Neural cell (in vitro differentiated cells): ENCODE measurements at regions not wholly inside any gene's neighbourhood (a gene's known extent, or its start where the extent isn't known, plus 50 kb on each side); places are given as distances from the start of the nearest gene placed in this dataset.

ENCODE experiments used
- H2AFZ ChIP-seq: fragments of 200-600, 300-800 bp; sonication (generic), shearing (Covaris generic); 2 replicates; pipeline ENCODE4 v1.6.0; 2014; ENCODE audit warnings: low read depth, mild to moderate bottlenecking, antibody characterized with exemption, low read length, moderate library complexity
- H3F3A ChIP-seq: fragments of 200-600 bp; shearing (Covaris generic); 2 replicates; pipeline ENCODE4 v1.6.1; 2016; ENCODE audit warnings: mild to moderate bottlenecking, moderate library complexity, mixed read lengths, antibody characterized with exemption, low read length; ENCODE audit not compliant: insufficient read depth, poor library complexity, severe bottlenecking
- H3K27ac ChIP-seq: fragments of 200-600, 300-800 bp; sonication (generic), shearing (Covaris generic); 2 replicates; pipeline ENCODE4 v1.5.1; 2014; ENCODE audit warnings: mild to moderate bottlenecking, low read length, moderate library complexity
- H3K27me3 ChIP-seq: fragments of 300-800, 200-600 bp; sonication (generic), shearing (Covaris generic); 2 replicates; pipeline ENCODE4 v1.6.0; 2014; ENCODE audit warnings: mild to moderate bottlenecking, low read depth, low read length, moderate library complexity; ENCODE audit not compliant: insufficient read depth
- H3K36me3 ChIP-seq: fragments of 300-800, 200-600 bp; sonication (generic), shearing (Covaris generic); 2 replicates; pipeline ENCODE4 v1.5.1; 2014; ENCODE audit warnings: mild to moderate bottlenecking, antibody characterized with exemption, low read length, moderate library complexity; ENCODE audit not compliant: insufficient read depth
- H3K4me2 ChIP-seq: fragments of 300-800, 200-600 bp; sonication (generic), shearing (Covaris generic); 2 replicates; pipeline ENCODE4 v1.6.0; 2014; ENCODE audit warnings: mild to moderate bottlenecking, low read length
- H3K4me3 ChIP-seq: fragments of 300-800, 200-600 bp; sonication (generic), shearing (Covaris generic); 2 replicates; pipeline ENCODE4 v1.5.1; 2014; ENCODE audit warnings: mild to moderate bottlenecking, low read length, moderate library complexity
- H3K79me2 ChIP-seq: fragments of 200-600 bp; shearing (Covaris generic); replicated peaks from 2 replicates; pipeline ENCODE4 v1.6.0; 2014; ENCODE audit warnings: mild to moderate bottlenecking, low read length, moderate library complexity; ENCODE audit not compliant: insufficient read depth
- H3K9ac ChIP-seq: fragments of 300-800, 200-600 bp; sonication (generic), shearing (Covaris generic); 2 replicates; pipeline ENCODE4 v1.6.1; 2016; ENCODE audit warnings: mild to moderate bottlenecking, low read length, mixed read lengths
- H3K9me2 ChIP-seq: fragments of 200-600 bp; shearing (Covaris generic); 2 replicates; pipeline ENCODE4 v1.6.1; 2016; ENCODE audit warnings: mild to moderate bottlenecking, low read length, mixed read lengths; ENCODE audit not compliant: insufficient read depth
- H3K9me3 ChIP-seq: fragments of 200-600, 300-800 bp; sonication (generic), shearing (Covaris generic); 2 replicates; pipeline ENCODE4 v1.6.1; 2016; ENCODE audit warnings: mild to moderate bottlenecking, mixed run types, low read length, moderate library complexity, mixed read lengths
- H4K20me1 ChIP-seq: fragments of 200-600 bp; shearing (Covaris generic); 2 replicates; pipeline ENCODE4 v1.6.1; 2016; ENCODE audit warnings: mild to moderate bottlenecking, mixed run types; ENCODE audit not compliant: insufficient read depth
- EP300 ChIP-seq: fragments of 450-650 bp; conservative IDR thresholded peaks from 2 replicates; pipeline ENCODE4 v1.6.1; 2014; ENCODE audit warnings: antibody characterized with exemption, mild to moderate bottlenecking, moderate library complexity; ENCODE audit not compliant: poor library complexity, severe bottlenecking
- EZH2 ChIP-seq: fragments of 200-600, 300-800 bp; shearing (Covaris generic), sonication (generic); IDR thresholded peaks from 2 replicates; pipeline ENCODE4 v1.6.1; 2014; ENCODE audit warnings: antibody characterized with exemption, low read length, borderline replicate concordance, mild to moderate bottlenecking; ENCODE audit not compliant: insufficient read depth, poor library complexity, severe bottlenecking
- MXI1 ChIP-seq: fragments of 450-650 bp; conservative IDR thresholded peaks from 2 replicates; pipeline ENCODE4 v1.6.1; 2014; ENCODE audit warnings: antibody characterized with exemption, mild to moderate bottlenecking; ENCODE audit not compliant: poor library complexity, severe bottlenecking
- POLR2AphosphoS5 ChIP-seq: IDR thresholded peaks from 2 replicates; pipeline ENCODE4 v1.6.1; 2012
- RAD21 ChIP-seq: fragments of 450-650 bp; conservative IDR thresholded peaks from 2 replicates; pipeline ENCODE4 v1.6.1; 2014; ENCODE audit warnings: antibody characterized with exemption, mild to moderate bottlenecking, moderate library complexity
- SMC3 ChIP-seq: fragments of 450-650 bp; conservative IDR thresholded peaks from 2 replicates; pipeline ENCODE4 v1.6.1; 2014; ENCODE audit warnings: antibody characterized with exemption, mild to moderate bottlenecking, moderate library complexity; ENCODE audit not compliant: poor library complexity
- TAF1 ChIP-seq: IDR thresholded peaks from 2 replicates; pipeline ENCODE4 v1.6.1; 2012; ENCODE audit warnings: low read depth
- TF ChIP-seq, protein P1 (sequence below): fragments of 450-650 bp; IDR thresholded peaks from 2 replicates; pipeline ENCODE4 v1.5.1; 2014; ENCODE audit warnings: antibody characterized with exemption, mild to moderate bottlenecking, moderate library complexity; ENCODE audit not compliant: poor library complexity, severe bottlenecking
- TF ChIP-seq, protein P2 (sequence below): IDR thresholded peaks from 2 replicates; pipeline ENCODE4 v1.6.1; 2012; ENCODE audit warnings: borderline replicate concordance

DNA sequence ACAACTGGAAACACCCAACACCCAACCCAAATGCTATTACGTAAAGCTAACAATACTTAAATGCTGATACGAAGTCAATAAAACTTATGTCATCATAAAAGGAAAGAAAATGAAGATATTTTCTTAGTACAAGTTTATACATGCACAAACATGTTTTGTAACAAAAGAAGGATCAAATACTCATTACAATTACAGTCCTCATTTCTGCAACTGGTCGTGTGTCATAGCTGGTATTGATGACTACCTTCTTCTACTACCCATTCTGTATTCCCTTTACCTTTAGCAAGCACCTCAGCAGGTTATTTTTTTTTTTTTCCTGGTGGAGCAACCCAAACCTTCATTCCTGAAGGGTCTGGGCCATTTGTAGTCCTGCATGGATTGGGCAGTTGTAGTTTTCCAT, 1298.5 kb downstream of the SUCLG1 start:
- Histone ChIP-seq H4K20me1 (no peaks in the 10 kb centered on the region), H2AFZ (no peak overlapping the region), H3K79me2 (no peaks in the 10 kb centered on the region), H3K9me2 (no peaks in the 10 kb centered on the region), H3K9ac (no peak overlapping the region), H3K36me3 (no peaks in the 10 kb centered on the region), H3K27me3 (no peaks in the 10 kb centered on the region), H3K4me3 (no peak overlapping the region), H3K4me2 (no peak overlapping the region), H3K27ac (no peak overlapping the region), H3K9me3 (no peaks in the 10 kb centered on the region), H3F3A (no peaks in the 10 kb centered on the region)
- TF ChIP-seq EP300 (no peak), POLR2AphosphoS5 (no peak), MXI1 (no peak), RAD21 (no peak), TAF1 (no peak)
- TF ChIP-seq, protein P1, sequence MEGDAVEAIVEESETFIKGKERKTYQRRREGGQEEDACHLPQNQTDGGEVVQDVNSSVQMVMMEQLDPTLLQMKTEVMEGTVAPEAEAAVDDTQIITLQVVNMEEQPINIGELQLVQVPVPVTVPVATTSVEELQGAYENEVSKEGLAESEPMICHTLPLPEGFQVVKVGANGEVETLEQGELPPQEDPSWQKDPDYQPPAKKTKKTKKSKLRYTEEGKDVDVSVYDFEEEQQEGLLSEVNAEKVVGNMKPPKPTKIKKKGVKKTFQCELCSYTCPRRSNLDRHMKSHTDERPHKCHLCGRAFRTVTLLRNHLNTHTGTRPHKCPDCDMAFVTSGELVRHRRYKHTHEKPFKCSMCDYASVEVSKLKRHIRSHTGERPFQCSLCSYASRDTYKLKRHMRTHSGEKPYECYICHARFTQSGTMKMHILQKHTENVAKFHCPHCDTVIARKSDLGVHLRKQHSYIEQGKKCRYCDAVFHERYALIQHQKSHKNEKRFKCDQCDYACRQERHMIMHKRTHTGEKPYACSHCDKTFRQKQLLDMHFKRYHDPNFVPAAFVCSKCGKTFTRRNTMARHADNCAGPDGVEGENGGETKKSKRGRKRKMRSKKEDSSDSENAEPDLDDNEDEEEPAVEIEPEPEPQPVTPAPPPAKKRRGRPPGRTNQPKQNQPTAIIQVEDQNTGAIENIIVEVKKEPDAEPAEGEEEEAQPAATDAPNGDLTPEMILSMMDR = no peak

DNA sequence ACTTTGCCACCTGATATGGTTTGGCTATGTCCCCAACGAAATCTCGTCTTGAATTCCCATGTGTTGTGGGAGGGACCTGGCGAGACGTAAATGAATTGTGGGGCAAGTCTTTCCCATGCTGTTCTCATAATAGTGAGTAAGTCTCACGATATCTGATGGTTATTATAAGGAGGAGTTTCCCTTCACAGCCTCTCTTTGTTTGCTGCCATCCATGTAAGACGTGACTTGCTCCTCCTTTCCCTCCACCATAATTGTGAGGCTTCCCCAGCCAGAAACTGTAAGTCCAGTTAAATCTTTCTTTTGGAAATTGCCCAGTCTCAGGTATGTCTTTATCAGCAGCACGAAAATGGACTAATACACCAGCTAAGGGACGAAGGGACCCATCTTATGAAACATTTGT, 1303.3 kb downstream of the SUCLG1 start:
- TF ChIP-seq, protein P1 = no peak
- TF ChIP-seq SMC3 (no peak), EZH2 (no peak), EP300 (no peak), RAD21 (no peak), POLR2AphosphoS5 (no peak), MXI1 (no peak), TAF1 (no peak)
- TF ChIP-seq, protein P2, sequence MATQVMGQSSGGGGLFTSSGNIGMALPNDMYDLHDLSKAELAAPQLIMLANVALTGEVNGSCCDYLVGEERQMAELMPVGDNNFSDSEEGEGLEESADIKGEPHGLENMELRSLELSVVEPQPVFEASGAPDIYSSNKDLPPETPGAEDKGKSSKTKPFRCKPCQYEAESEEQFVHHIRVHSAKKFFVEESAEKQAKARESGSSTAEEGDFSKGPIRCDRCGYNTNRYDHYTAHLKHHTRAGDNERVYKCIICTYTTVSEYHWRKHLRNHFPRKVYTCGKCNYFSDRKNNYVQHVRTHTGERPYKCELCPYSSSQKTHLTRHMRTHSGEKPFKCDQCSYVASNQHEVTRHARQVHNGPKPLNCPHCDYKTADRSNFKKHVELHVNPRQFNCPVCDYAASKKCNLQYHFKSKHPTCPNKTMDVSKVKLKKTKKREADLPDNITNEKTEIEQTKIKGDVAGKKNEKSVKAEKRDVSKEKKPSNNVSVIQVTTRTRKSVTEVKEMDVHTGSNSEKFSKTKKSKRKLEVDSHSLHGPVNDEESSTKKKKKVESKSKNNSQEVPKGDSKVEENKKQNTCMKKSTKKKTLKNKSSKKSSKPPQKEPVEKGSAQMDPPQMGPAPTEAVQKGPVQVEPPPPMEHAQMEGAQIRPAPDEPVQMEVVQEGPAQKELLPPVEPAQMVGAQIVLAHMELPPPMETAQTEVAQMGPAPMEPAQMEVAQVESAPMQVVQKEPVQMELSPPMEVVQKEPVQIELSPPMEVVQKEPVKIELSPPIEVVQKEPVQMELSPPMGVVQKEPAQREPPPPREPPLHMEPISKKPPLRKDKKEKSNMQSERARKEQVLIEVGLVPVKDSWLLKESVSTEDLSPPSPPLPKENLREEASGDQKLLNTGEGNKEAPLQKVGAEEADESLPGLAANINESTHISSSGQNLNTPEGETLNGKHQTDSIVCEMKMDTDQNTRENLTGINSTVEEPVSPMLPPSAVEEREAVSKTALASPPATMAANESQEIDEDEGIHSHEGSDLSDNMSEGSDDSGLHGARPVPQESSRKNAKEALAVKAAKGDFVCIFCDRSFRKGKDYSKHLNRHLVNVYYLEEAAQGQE = no peak
- no peak overlapping the region for H3K4me2 ChIP-seq

More for the DNA sequence above, 1303.3 kb downstream of the SUCLG1 start:
- no peaks in the 10 kb centered on the region for H3K36me3 ChIP-seq
- no peak overlapping the region for H3K9ac ChIP-seq
- no peaks in the 10 kb centered on the region for H3F3A ChIP-seq
- no peaks in the 10 kb centered on the region for H3K9me3 ChIP-seq
- no peaks in the 10 kb centered on the region for H3K9me2 ChIP-seq
- H3K27me3 ChIP-seq = no peaks in the 10 kb centered on the region
- no peak overlapping the region for H2AFZ ChIP-seq
- H3K79me2 ChIP-seq = no peaks in the 10 kb centered on the region
- no peak overlapping the region for H3K4me3 ChIP-seq
- no peaks in the 10 kb centered on the region for H4K20me1 ChIP-seq
- H3K27ac ChIP-seq = no peak overlapping the region
